IMR-90 (cell line): ENCODE measurements at regions not wholly inside any gene's neighbourhood (a gene's known extent, or its start where the extent isn't known, plus 50 kb on each side); places are given as distances from the start of the nearest gene placed in this dataset.

Experiments used
- ATAC-seq: fragments of 200-7000 bp; cut with Tn5 transposase; 2 replicates; pipeline ENCODE4 v1.9.1; 2020; ENCODE audit warnings: low read depth, mild to moderate bottlenecking, moderate library complexity
- BruUV-seq: library from RNA; stranded (reverse); fragments of 400-500 nt; replicated peaks from 2 replicates; lab custom pipeline; 2021; lab: Mats Ljungman, UMichigan
- CTCF ChIA-PET: fragments of 300-600 bp; formaldehyde crosslinking; extraction: SDS; loops from one replicate; lab custom pipeline; 2021; ENCODE audit warnings: antibody characterized with exemption; lab: Yijun Ruan, JAX
- POLR2A ChIA-PET: fragments of 300-600 bp; sonication (Branson Sonifier 250); formaldehyde crosslinking; loops from one replicate; lab custom pipeline; 2022; ENCODE audit warnings: antibody characterized with exemption; ENCODE audit not compliant: unreplicated experiment; lab: Charles Lee
- DNase-seq: peaks from one replicate; pipeline ENCODE4 v3.0.0; 2013
- H2AFZ ChIP-seq: replicated peaks from 2 replicates; pipeline ENCODE3; 2013; ENCODE audit warnings: low read length, mild to moderate bottlenecking; ENCODE audit not compliant: poor library complexity
- H2AK5ac ChIP-seq: 2 replicates; pipeline ENCODE4 v1.6.1; 2013; ENCODE audit warnings: low read depth, low read length, inconsistent platforms
- H2AK9ac ChIP-seq: replicated peaks from 2 replicates; pipeline ENCODE3; 2013; ENCODE audit warnings: mild to moderate bottlenecking, low read depth, low read length, moderate library complexity; ENCODE audit not compliant: poor library complexity
- H2BK120ac ChIP-seq: 2 replicates; pipeline ENCODE4 v1.6.1; 2013; ENCODE audit warnings: low read depth, low read length, inconsistent platforms
- H2BK15ac ChIP-seq: 3 replicates; pipeline ENCODE4 v1.6.1; 2013; ENCODE audit warnings: low read depth, low read length, inconsistent platforms
- H2BK20ac ChIP-seq: 2 replicates; pipeline ENCODE4 v1.6.1; 2013; ENCODE audit warnings: low read depth, mild to moderate bottlenecking, inconsistent platforms, low read length, moderate library complexity
- H2BK5ac ChIP-seq: 2 replicates; pipeline ENCODE4 v1.6.1; 2013; ENCODE audit warnings: mild to moderate bottlenecking, low read depth, low read length, inconsistent platforms; ENCODE audit not compliant: poor library complexity, severe bottlenecking
- H3K14ac ChIP-seq: replicated peaks from 2 replicates; pipeline ENCODE4 v1.6.1; 2013; ENCODE audit warnings: low read depth, low read length, inconsistent platforms
- H3K18ac ChIP-seq: 2 replicates; pipeline ENCODE4 v1.6.1; 2013; ENCODE audit warnings: low read depth, low read length, control low read depth
- H3K23ac ChIP-seq: 2 replicates; pipeline ENCODE4 v1.6.1; 2013; ENCODE audit warnings: low read depth, low read length, inconsistent platforms
- H3K27ac ChIP-seq: 2 replicates; pipeline ENCODE4 v1.5.1; 2013; ENCODE audit warnings: mild to moderate bottlenecking, control low read depth, low read length; ENCODE audit not compliant: insufficient read depth
- H3K27me3 ChIP-seq: 2 replicates; pipeline ENCODE4 v1.6.1; 2013; ENCODE audit warnings: low read length; ENCODE audit not compliant: control insufficient read depth, insufficient read depth
- H3K36me3 ChIP-seq: 2 replicates; pipeline ENCODE4 v1.6.1; 2013; ENCODE audit warnings: low read length, mixed read lengths; ENCODE audit not compliant: control insufficient read depth, insufficient read depth
- H3K4ac ChIP-seq: 2 replicates; pipeline ENCODE4 v1.6.1; 2013; ENCODE audit warnings: low read depth, low read length, inconsistent platforms
- H3K4me1 ChIP-seq: 2 replicates; pipeline ENCODE4 v1.6.1; 2013; ENCODE audit warnings: low read length, mixed read lengths; ENCODE audit not compliant: control insufficient read depth, insufficient read depth
- H3K4me2 ChIP-seq: 2 replicates; pipeline ENCODE4 v1.6.1; 2013; ENCODE audit warnings: low read depth, mild to moderate bottlenecking, control low read depth, low read length, moderate library complexity
- H3K4me3 ChIP-seq: 2 replicates; pipeline ENCODE4 v1.5.1; 2013; ENCODE audit warnings: low read depth, mild to moderate bottlenecking, control low read depth, low read length, moderate library complexity; ENCODE audit not compliant: insufficient read depth
- H3K56ac ChIP-seq: 2 replicates; pipeline ENCODE4 v1.6.1; 2013; ENCODE audit warnings: low read length, inconsistent platforms; ENCODE audit not compliant: insufficient read depth; ENCODE audit errors: extremely low read depth
- H3K79me1 ChIP-seq, 2 experiments: 2 replicates each; pipeline ENCODE4 v1.6.1; 2013; ENCODE audit warnings: low read length in 2 of 2, inconsistent platforms in 1 of 2, low read depth in 1 of 2
- H3K9ac ChIP-seq: 2 replicates; pipeline ENCODE4 v1.6.1; 2013; ENCODE audit warnings: low read depth, low read length, control low read depth
- H3K9me1 ChIP-seq: 2 replicates; pipeline ENCODE4 v1.6.1; 2013; ENCODE audit warnings: low read length, inconsistent platforms; ENCODE audit not compliant: insufficient read depth
- H3K9me3 ChIP-seq: 2 replicates; pipeline ENCODE4 v1.6.1; 2013; ENCODE audit warnings: low read length; ENCODE audit not compliant: control insufficient read depth, insufficient read depth
- H4K20me1 ChIP-seq: 2 replicates; pipeline ENCODE4 v1.6.1; 2013; ENCODE audit warnings: low read length, inconsistent platforms; ENCODE audit not compliant: insufficient read depth
- H4K5ac ChIP-seq: 2 replicates; pipeline ENCODE4 v1.6.1; 2013; ENCODE audit warnings: mild to moderate bottlenecking, low read depth, low read length, control low read depth
- H4K8ac ChIP-seq, 2 experiments: 2 replicates each; pipeline ENCODE4 v1.6.1; 2013; ENCODE audit warnings: low read depth in 2 of 2, low read length in 2 of 2, control low read depth in 1 of 2, inconsistent platforms in 1 of 2
- H4K91ac ChIP-seq: 2 replicates; pipeline ENCODE4 v1.6.1; 2013; ENCODE audit warnings: low read depth, low read length, inconsistent platforms; ENCODE audit not compliant: insufficient read depth
- BHLHE40 ChIP-seq: fragments of 150-350 bp; IDR thresholded peaks from 2 replicates; pipeline ENCODE4 v1.6.1; 2016; ENCODE audit warnings: mild to moderate bottlenecking, low read depth, low read length
- CHD1 ChIP-seq: IDR thresholded peaks from 2 replicates; pipeline ENCODE4 v1.6.1; 2012; ENCODE audit warnings: low read depth, low read length, improper control_type of control experiment
- MAFK ChIP-seq: IDR thresholded peaks from 2 replicates; pipeline ENCODE4 v1.6.1; 2012; ENCODE audit warnings: low read depth, low read length, improper control_type of control experiment
- POLR2A ChIP-seq: IDR thresholded peaks from 2 replicates; pipeline ENCODE4 v1.6.1; 2012; ENCODE audit warnings: mild to moderate bottlenecking, low read depth, low read length
- WGBS, 2 experiments: methylation state at CpG; one replicate each; pipeline versions ENCODE4 v1.1.5 to v1.1.7; 2013; ENCODE audit warnings: missing lambda C conversion rate in 2 of 2; ENCODE audit not compliant: insufficient read length in 1 of 2; ENCODE audit errors: extremely low coverage in 2 of 2; 5-methylcytosine and 5-hydroxymethylcytosine counted together
- dilution Hi-C: fragments of 300-500 bp; cut with HindIII; formaldehyde crosslinking; loops from one replicate; pipeline ENCODE4 v1.14.3; 2018; ENCODE audit warnings: low sequenced_read_pairs; ENCODE audit not compliant: unreplicated experiment
- in situ Hi-C: fragments of 300-500 bp; cut with MboI; formaldehyde crosslinking; loops from 3 replicates; pipeline ENCODE4 v1.14.3; 2019; ENCODE audit warnings: low sequenced_read_pairs, inconsistent platforms, mixed read lengths
- intact Hi-C: fragments of 100-400 bp; cut with micrococcal nuclease; formaldehyde crosslinking; loops from 2 replicates; pipeline ENCODE4 v1.10.0; 2022

DNA sequence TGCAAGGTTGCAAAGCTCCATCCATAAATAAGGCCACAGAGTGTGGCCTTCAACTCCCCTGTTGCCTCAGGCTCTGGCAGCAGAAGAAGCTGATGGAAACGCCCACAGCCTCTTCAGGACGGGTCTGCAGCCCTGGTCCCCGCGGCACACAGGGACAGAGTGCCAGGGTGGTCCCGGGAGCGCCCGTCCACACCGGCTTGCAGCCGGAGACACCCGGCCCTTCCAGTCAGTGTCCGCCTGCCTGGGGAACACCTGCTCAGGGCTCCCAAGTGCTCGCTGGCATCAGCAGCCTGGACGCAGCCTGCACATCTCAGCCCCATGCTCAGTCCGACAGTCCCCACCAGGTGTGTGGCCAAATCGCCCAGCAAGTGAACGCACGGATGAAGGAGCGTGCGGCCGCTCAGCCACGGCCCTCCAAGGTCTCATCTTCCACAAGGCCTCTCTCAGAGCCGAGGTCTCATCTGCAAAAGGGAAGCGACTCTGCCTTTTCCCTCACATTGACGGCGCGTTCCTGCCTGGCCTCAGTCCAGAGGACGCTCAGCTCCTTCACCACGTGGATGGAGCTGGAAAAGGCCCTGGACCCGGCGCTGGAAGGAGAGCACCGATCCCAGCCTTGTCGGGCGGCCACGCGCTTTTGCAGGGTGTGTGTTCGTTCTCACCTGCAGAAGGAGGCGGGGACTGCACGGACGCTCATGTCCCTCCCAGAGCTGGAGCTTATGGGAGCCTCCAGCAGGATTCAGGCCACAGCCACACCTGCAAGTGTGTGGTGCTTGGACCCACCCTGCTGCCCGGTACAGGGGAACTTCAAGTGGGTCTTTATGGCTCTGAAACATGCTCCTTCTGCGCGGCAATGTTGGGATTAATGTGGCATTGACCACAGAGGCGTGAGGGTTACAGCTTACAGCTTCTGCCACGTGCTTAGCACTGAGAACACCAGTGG, 180.4 kb downstream of the DLL1 start:
- Histone ChIP-seq H3K56ac (no peak overlapping the region), H2AK9ac (no peak overlapping the region), H3K4me2 (no peak overlapping the region), H2AK5ac (no peak overlapping the region), H3K27me3 (no peaks in the 10 kb centered on the region), H3K9me3 (peaks cover 25% of the 10 kb centered on the region), H2BK5ac (no peak overlapping the region), H3K9me1 (no peaks in the 10 kb centered on the region), H3K4ac (no peak overlapping the region), H2BK15ac (no peak overlapping the region), H2BK20ac (no peak overlapping the region), H3K27ac (no peak overlapping the region), H3K4me3 (no peak overlapping the region), H3K9ac (no peak overlapping the region), H2AFZ (no peak overlapping the region), H3K14ac (no peak overlapping the region), H4K20me1 (no peaks in the 10 kb centered on the region), H3K36me3 (no peaks in the 10 kb centered on the region), H2BK120ac (no peak overlapping the region), H3K18ac (no peak overlapping the region), H3K79me1 (no peaks in the 10 kb centered on the region), H4K91ac (no peak overlapping the region), H4K8ac (no peak overlapping the region), H3K23ac (no peak overlapping the region), H4K5ac (no peak overlapping the region), H3K4me1 (no peaks in the 10 kb centered on the region)
- dilution Hi-C loops: no loop called here
- WGBS, 2 experiments: 76% methylated on average over 26 of the region's 44 CpGs; no CpG with 5 or more reads in 1 of the 2 experiments
- no peak for TF ChIP-seq MAFK
- TF ChIP-seq BHLHE40: no peak
- TF ChIP-seq POLR2A: no peak
- TF ChIP-seq CHD1: no peak
- intact Hi-C loops: no loop called here
- BruUV-seq: no TSS peak
- ATAC-seq (no peak), DNase-seq (no peak)
- ChIA-PET POLR2A (no interaction called here), CTCF (no interaction called here)
- in situ Hi-C loops: no loop called here
